Stimulated activated naive CD8-positive, alpha-beta T cell treated with anti-CD3 and anti-CD28 coated beads, Interleukin-15, amount 100 ng/mL, for 72 hours (primary cell): ENCODE measurements at regions not wholly inside any gene's neighbourhood (a gene's known extent, or its start where the extent isn't known, plus 50 kb on each side); places are given as distances from the start of the nearest gene placed in this dataset.
"Not testable (repeated sequence)": the region's sequence is repeated elsewhere in the genome, so short reads cannot be mapped to it uniquely, and the experiment has no call there.

Experiments
- ATAC-seq: fragments of 150-1000 bp; cut with Tn5 transposase; 2 replicates; pipeline ENCODE4 v1.10.0; 2021; ENCODE audit warnings: mild to moderate bottlenecking, moderate library complexity
- DNase-seq, 2 donors: peaks; one replicate each; pipeline ENCODE4 v3.0.0; 2021 to 2022
- H3K27ac Mint-ChIP-seq, 2 donors: one replicate each; pipeline ENCODE4 v1.8.0; 2022; ENCODE audit warnings: mild to moderate bottlenecking in 2 of 2, mixed read lengths in 2 of 2, moderate library complexity in 2 of 2
- H3K27me3 Mint-ChIP-seq: one replicate; pipeline ENCODE4 v1.8.0; 2022; ENCODE audit warnings: mixed read lengths
- H3K4me1 Mint-ChIP-seq: one replicate; pipeline ENCODE4 v1.8.0; 2022; ENCODE audit warnings: mild to moderate bottlenecking, mixed read lengths
- H3K4me3 Mint-ChIP-seq, 2 donors: one replicate each; pipeline ENCODE4 v1.8.0; 2022; ENCODE audit warnings: mild to moderate bottlenecking in 2 of 2, mixed read lengths in 2 of 2, moderate library complexity in 1 of 2
- H3K9me3 Mint-ChIP-seq, 2 donors: one replicate each; pipeline ENCODE4 v1.8.0; 2022; ENCODE audit warnings: mixed read lengths in 2 of 2

DNA sequence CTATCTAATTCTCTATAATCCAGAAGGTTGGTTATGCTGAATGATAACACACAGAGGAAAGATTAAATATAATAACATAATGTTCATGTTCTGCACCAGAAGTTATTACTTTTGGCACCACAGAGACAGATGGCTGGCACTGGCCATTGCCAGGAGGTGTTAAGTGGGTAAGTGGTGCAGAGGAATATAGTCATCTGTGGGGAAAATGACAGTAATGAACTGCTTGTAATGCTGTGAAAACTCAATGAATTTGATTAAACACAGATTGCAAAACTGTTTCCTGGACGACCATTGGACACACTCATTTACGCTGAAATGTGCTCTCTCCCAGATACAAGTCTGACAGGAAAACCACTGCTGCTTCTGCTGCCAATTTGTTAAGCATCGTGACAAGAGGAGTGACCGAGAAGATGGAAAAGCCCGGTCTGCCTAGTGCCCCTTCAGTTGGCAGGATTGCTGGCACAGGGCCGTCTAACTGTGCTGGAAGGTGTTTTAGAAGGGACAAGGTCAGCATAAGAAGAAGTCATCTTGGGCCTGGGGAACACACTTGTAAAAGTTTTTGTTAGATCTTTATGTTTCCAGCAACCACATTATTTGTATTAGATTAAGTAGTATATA is 567.4 kb downstream of the CBLN4 start:
- DNase-seq (no peak), ATAC-seq (no peak)
- H3K9me3 Mint-ChIP-seq = no peaks in the 10 kb centered on the region
- no peak overlapping the region for H3K27ac Mint-ChIP-seq
- no peak overlapping the region for H3K4me3 Mint-ChIP-seq
- H3K27me3 Mint-ChIP-seq = no peaks in the 10 kb centered on the region
- no peaks in the 10 kb centered on the region for H3K4me1 Mint-ChIP-seq

DNA sequence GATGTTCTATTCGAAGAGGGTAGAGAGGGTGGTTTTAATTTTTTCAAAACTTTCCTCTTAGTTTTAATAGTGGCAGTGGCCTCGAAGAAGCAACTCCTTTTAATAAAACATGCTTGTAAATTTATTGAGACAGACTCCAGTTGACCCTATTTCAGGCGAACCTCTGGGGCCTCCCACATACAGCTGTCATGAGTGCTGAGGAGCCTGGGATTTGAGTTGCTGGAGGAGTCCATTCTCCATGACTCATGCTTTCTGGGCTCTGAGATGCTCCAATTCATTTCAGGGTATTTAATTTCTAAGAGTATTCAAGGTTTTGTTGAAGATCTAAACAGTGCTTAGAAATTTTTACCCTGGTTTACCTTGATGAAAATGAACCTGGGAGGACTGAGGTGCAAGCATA is 580.4 kb downstream of the CBLN4 start:
- no peak overlapping the region for H3K27ac Mint-ChIP-seq
- no peaks in the 10 kb centered on the region for H3K4me1 Mint-ChIP-seq
- H3K27me3 Mint-ChIP-seq = no peaks in the 10 kb centered on the region
- no peak for ATAC-seq
- no peak for DNase-seq
- peaks cover 5 to 12% of the 10 kb centered on the region in 2 donors for H3K9me3 Mint-ChIP-seq
- no peak overlapping the region for H3K4me3 Mint-ChIP-seq

DNA sequence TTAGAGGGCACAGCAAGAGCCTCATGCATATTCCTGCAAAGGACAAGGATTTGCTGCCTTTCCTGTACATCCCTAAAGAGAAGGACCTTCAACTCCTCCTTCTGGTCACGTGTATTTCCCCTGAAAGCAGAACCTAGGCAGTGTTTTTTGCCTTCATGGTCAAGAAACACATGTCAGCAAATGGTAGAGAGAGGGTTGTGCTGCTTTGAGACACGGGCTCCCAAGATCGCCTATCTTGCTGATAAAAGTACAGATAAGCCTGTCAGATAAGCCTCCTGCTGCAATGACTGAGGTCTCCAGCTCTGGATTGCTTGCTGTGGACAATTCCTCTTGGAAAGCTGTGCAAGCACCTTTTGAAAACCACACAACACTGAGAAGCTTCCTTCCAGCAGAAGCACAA is 580.8 kb downstream of the CBLN4 start:
- no peak overlapping the region for H3K27ac Mint-ChIP-seq
- no peak overlapping the region for H3K4me3 Mint-ChIP-seq
- peaks cover 5 to 12% of the 10 kb centered on the region in 2 donors for H3K9me3 Mint-ChIP-seq
- no peaks in the 10 kb centered on the region for H3K27me3 Mint-ChIP-seq
- ATAC-seq = no peak
- no peaks in the 10 kb centered on the region for H3K4me1 Mint-ChIP-seq
- no peak for DNase-seq

DNA sequence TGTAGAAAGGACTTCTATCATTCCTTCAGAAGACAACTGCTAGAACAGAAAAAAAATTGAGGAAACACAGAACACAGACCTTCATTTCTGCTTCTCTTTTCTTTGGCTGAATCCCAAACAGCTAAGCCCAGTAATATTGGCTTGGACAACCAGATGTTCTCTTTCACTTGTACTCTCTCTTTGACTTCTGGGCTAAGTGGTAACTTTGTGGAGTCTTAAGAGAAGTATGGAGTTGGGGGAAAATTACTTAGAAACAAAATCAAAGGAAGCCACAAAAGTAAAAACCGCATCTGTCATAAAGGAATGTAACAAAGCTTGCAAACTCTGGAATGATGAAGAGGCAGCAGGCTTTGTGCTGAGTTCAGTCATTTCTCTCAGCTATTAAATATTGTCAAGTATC is 587.5 kb downstream of the CBLN4 start:
- no peaks in the 10 kb centered on the region for H3K27me3 Mint-ChIP-seq
- H3K9me3 Mint-ChIP-seq = no peaks in the 10 kb centered on the region
- DNase-seq (no peak), ATAC-seq (no peak)
- H3K4me1 Mint-ChIP-seq = no peaks in the 10 kb centered on the region
- no peak overlapping the region for H3K4me3 Mint-ChIP-seq
- no peak overlapping the region for H3K27ac Mint-ChIP-seq

DNA sequence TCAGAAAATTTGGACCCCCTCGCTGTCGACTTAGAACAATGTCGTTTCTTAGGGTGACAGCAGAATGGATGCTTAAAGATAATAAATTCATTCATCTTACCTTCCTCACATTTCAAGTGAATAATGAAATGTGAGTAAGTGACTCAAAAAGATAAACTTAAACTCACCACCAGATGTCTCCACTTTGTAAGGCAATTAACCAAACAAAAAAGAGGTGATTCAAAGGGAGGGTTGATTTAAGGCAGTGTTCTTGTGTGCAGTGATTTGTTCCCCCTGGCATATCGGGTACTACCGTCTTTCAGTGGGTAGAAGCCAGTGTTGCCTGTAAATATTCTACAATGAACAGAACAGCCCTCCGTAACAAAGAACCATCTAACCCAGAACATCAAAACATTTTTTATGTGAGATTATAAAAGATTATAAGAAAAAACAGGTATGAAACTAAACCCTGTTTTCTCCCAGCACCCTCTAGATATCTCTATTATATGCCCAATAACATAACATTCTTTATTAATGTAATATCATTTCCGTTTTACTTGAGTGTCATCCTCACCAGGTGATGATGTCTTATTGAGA is 589.7 kb downstream of the CBLN4 start:
- DNase-seq (no peak), ATAC-seq (no peak)
- H3K9me3 Mint-ChIP-seq = peaks cover 0 to 4% of the 10 kb centered on the region in 2 donors
- H3K4me3 Mint-ChIP-seq = no peak overlapping the region
- no peak overlapping the region for H3K27ac Mint-ChIP-seq
- H3K27me3 Mint-ChIP-seq = no peaks in the 10 kb centered on the region
- H3K4me1 Mint-ChIP-seq = no peaks in the 10 kb centered on the region

DNA sequence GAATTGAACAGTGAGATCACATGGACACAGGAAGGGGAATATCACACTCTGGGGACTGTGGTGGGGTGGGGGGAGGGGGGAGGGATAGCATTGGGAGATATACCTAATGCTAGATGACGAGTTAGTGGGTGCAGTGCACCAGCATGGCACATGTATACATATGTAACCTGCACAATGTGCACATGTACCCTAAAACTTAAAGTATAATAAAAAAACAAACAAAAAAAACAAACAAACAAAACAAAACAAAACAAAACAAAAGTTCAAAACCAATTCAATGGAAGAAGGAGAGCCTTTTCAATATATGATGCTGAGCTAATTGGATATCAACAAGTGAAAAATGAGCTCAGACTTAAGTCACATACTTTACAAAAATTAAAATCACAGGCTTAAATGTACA is 592.8 kb downstream of the CBLN4 start:
- not testable (repeated sequence) for H3K27me3 Mint-ChIP-seq, H3K4me3 Mint-ChIP-seq, H3K4me1 Mint-ChIP-seq, H3K27ac Mint-ChIP-seq, ATAC-seq, DNase-seq
- peaks cover 4 to 14% of the 10 kb centered on the region in 2 donors for H3K9me3 Mint-ChIP-seq

DNA sequence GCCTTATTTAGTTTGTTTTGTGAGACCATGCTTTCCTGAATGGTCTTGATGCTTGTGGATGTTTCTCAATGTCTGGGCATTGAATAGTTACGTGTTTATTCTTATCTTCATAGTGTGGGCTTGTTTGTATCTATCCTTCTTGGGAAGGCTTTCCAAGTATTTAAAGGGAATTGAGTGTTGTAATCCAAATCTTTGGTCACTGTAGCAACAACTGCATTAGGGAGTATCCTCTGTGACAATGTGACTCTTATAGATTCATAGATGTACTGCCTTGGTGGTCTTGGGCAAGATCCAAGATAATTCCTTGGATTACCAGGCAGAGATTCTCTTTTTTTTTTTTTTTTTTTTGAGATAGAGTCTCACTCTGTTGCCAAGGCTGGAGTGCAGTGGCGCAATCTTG is 598.4 kb downstream of the CBLN4 start:
- Mint-ChIP-seq H3K27me3 (no peaks in the 10 kb centered on the region), H3K27ac (no peak overlapping the region), H3K4me3 (no peak overlapping the region), H3K9me3 (peaks cover 19 to 29% of the 10 kb centered on the region in 2 donors), H3K4me1 (no peaks in the 10 kb centered on the region)
- ATAC-seq (no peak), DNase-seq (no peak)

DNA sequence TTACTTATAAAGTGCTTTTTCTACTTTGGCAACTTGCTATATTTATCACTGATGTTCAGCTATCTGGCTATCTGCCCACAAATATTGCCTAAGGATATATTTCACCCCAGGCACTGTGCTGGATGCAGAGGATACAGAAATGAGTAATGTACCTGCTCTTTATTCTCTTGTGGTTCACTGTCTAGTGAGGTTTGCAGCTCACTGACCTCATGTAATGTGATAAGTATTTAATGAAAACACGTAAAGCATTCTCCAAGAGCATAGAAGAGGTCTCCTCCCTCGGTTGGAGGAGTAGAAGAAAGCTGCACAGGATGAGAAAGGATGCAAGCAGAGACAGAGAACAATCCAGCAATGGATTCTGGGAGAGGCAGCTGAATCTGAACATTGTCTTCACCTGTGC is 610.7 kb downstream of the CBLN4 start:
- no peak overlapping the region for H3K4me3 Mint-ChIP-seq
- no peak overlapping the region for H3K27ac Mint-ChIP-seq
- no peak for ATAC-seq
- H3K4me1 Mint-ChIP-seq = no peaks in the 10 kb centered on the region
- H3K27me3 Mint-ChIP-seq = no peaks in the 10 kb centered on the region
- peaks cover 5 to 9% of the 10 kb centered on the region in 2 donors for H3K9me3 Mint-ChIP-seq
- no peak for DNase-seq

DNA sequence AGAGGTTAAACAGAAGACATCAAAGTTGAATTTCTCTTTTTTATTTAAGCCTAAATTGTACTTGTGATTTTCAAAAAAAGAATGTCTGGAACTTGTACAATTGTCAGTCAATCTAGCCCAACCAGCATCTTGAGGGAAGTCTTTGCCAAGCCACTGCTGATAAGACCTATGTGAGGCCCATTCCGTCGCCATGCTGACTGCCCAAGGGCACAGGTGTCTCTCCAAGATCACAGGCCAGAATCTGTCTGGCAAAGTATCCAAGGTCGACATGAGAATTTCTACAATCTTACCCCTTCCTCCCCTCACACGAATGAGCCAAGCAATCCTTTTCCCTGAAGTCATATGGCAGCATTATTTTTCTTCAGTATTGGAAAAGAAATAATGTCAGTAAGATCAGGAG is 614.5 kb downstream of the CBLN4 start:
- no peaks in the 10 kb centered on the region for H3K27me3 Mint-ChIP-seq

DNA sequence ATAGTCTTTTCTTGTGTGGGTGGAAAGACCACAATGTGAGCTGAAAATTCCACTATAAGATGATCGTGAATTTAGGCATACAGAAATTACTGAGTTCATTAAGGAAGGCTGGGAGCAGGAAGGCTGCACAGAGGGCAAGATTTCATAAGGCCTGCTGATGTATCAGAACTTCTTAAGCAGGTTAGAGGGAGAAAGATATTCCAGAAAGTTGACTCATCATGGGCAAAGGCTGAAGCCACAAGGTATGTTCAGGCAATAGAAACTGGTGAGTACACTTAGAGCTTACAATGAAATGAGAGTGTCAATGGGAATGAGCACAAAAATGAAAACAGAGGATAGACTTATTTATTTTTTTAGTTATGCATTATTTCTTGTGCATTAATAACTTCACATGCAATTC is 618.6 kb downstream of the CBLN4 start:
- Mint-ChIP-seq H3K9me3 (peaks cover 6 to 10% of the 10 kb centered on the region in 2 donors), H3K27ac (peak overlapping the region in 1 of 2 donors; percentile 6), H3K27me3 (no peaks in the 10 kb centered on the region), H3K4me3 (no peak overlapping the region), H3K4me1 (no peaks in the 10 kb centered on the region)
- ATAC-seq = no peak
- DNase-seq = no peak

More for the DNA sequence above, 614.5 kb downstream of the CBLN4 start:
- Mint-ChIP-seq H3K4me3 (no peak overlapping the region), H3K27ac (no peak overlapping the region), H3K9me3 (peaks cover 5 to 7% of the 10 kb centered on the region in 2 donors), H3K4me1 (no peaks in the 10 kb centered on the region)
- DNase-seq (no peak), ATAC-seq (no peak)

DNA sequence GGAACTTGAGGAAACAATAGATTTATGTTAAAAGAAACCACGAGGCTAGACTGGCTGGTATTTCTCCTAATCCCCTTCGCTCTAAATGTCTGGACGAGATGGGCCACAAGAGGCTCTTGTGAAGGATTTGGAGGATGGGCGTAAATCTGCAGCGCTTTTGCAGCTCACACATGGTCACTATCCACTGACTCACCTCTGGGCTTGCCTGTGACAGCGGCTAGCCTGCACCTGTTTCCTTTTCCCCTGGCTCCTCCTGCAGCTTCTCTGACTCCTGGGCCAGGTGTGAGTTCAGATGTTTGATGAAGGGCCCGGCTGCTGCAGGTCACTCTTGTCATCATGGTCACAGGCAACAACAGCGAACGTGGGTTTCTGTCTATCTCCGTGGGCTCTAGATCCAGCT is 629.4 kb downstream of the CBLN4 start:
- Mint-ChIP-seq H3K4me3 (no peak overlapping the region), H3K27me3 (no peaks in the 10 kb centered on the region), H3K4me1 (no peaks in the 10 kb centered on the region), H3K27ac (no peak overlapping the region), H3K9me3 (peaks cover 0 to 7% of the 10 kb centered on the region in 2 donors)
- DNase-seq = no peak
- ATAC-seq = no peak

DNA sequence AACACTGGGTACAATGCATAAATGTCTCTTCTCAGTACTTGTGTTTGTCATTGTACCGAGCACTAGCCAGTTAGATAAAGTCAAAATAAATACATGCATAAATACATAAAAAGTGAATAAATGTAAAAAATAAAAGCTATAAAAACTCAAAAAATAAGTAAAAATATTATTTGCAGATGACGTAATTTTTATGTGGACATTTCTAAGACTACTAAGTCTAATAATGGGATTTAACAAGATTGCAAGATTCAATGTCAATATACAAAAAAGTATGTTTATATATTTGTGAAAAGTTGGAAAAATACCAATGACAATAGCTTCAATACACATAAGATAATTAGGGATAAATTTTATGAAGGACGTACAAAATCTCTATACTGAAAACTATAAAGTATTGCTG is 639.6 kb downstream of the CBLN4 start:
- ATAC-seq (no peak), DNase-seq (no peak)
- H3K27me3 Mint-ChIP-seq = no peaks in the 10 kb centered on the region
- H3K9me3 Mint-ChIP-seq = peaks cover 4 to 12% of the 10 kb centered on the region in 2 donors
- no peaks in the 10 kb centered on the region for H3K4me1 Mint-ChIP-seq
- H3K27ac Mint-ChIP-seq = no peak overlapping the region
- no peak overlapping the region for H3K4me3 Mint-ChIP-seq

DNA sequence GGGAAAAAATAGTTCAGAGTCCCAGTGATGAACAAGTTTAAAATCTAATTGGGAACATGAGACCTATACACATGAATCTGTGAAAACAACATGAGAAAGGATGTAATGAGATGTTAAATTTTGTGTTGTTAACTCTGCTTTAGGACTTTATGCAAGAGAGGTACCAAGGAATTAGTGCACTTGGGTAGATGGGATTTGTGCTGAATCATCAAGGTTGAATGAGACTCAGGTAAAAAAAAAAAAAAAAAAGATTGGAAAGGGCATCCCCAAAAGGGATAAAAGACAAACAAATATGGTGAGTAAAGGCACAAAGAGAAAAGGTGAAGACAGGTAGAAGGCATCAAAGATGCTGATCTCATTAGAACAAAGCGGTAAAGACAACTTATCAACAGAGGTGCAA is 644.4 kb downstream of the CBLN4 start:
- H3K4me3 Mint-ChIP-seq = no peak overlapping the region
- no peaks in the 10 kb centered on the region for H3K4me1 Mint-ChIP-seq
- H3K9me3 Mint-ChIP-seq = peaks cover 0 to 5% of the 10 kb centered on the region in 2 donors
- H3K27me3 Mint-ChIP-seq = no peaks in the 10 kb centered on the region
- H3K27ac Mint-ChIP-seq = no peak overlapping the region
- no peak for ATAC-seq
- DNase-seq = no peak

DNA sequence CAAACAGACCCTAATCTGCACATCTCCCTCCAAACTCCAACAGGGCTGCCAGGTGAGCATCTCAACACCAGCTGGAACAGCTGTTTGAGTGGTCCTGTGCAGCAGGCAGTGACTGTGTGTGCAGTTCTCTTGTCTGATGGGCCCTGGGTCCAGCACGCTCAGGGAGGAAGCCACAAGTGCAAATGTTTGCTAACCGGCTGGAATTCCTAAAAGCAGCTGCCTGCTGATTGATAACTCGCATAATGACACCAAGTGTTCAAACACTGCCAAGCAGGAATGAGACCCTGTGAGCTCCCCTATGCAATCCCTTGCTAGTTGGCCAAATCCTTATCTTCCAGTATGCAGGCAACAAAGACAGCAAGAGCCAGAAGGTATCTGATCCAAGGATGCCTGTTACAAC is 650.6 kb downstream of the CBLN4 start:
- DNase-seq = no peak
- H3K27ac Mint-ChIP-seq = no peak overlapping the region
- no peak for ATAC-seq
- H3K4me1 Mint-ChIP-seq = no peaks in the 10 kb centered on the region
- peaks cover 5 to 23% of the 10 kb centered on the region in 2 donors for H3K9me3 Mint-ChIP-seq
- no peak overlapping the region for H3K4me3 Mint-ChIP-seq
- no peaks in the 10 kb centered on the region for H3K27me3 Mint-ChIP-seq

DNA sequence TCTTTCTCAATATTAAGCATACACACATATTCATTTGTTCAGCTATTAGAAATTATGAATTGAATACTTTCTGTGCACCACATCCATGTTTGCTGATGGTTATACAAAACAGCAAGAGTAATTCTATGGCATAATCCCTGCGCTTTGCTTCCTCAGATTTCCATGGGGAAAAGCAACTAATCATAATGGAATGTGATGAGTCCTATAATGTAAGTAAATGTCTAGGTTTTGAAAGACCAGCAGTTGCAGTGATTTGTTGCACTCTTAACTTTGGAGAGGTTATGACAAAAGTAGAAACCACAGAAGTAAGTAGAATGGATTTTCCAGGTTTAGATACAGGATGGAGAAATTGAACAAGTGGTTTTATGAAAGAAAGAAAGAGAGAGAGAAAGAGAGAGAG is 652.1 kb downstream of the CBLN4 start:
- ATAC-seq = no peak
- Mint-ChIP-seq H3K9me3 (peaks cover 5 to 23% of the 10 kb centered on the region in 2 donors), H3K27me3 (no peaks in the 10 kb centered on the region), H3K27ac (no peak overlapping the region), H3K4me1 (no peaks in the 10 kb centered on the region), H3K4me3 (no peak overlapping the region)
- DNase-seq = no peak

DNA sequence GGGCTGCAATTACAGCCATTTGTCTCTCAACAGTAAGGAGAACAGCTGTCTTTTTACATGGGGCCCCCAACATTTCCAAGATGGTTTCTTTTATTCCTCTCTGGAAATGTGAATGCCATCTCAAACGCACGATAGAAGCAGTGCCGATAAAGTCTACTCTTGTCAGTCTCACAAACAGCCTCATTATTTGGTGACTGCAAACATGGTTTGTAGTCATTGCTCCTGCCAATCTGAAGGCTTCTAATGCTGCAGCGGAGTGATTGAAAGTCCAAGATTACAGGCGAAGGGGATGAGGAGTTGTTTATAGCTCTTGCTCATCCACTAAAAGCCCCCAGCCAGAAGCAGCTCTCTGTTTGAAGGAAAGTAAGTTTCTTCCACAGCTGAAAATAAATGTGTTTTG is 657.1 kb downstream of the CBLN4 start:
- DNase-seq (no peak), ATAC-seq (no peak)
- Mint-ChIP-seq H3K9me3 (peaks cover 1 to 26% of the 10 kb centered on the region in 2 donors), H3K27me3 (no peaks in the 10 kb centered on the region), H3K27ac (peak overlapping the region in 1 of 2 donors; percentile 42), H3K4me3 (no peak overlapping the region), H3K4me1 (no peaks in the 10 kb centered on the region)

DNA sequence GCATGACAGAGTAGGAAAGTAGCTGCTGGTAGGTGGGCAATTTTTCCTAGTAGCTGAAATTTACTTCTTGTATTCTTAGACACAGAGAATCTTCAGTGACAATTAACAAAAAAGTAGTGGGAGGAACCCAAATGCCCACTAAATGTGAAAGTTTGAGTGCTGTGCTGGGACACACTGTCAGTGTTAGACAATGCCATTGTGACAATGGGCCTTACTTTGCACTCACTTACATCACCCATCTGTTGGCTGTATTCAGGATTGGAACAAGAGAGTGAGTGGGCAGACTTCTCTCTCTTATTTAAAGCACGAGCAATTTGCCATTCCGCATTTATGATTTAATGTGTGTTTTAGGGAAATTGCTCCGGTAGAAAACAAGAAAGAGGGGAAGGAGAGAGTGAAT is 662.5 kb downstream of the CBLN4 start:
- H3K27me3 Mint-ChIP-seq = no peaks in the 10 kb centered on the region
- H3K4me3 Mint-ChIP-seq = no peak overlapping the region
- H3K4me1 Mint-ChIP-seq = no peaks in the 10 kb centered on the region
- no peak overlapping the region for H3K27ac Mint-ChIP-seq
- ATAC-seq (no peak), DNase-seq (no peak)
- H3K9me3 Mint-ChIP-seq = peaks cover 0 to 10% of the 10 kb centered on the region in 2 donors
